ENCODE measurements at regions not wholly inside any gene's neighbourhood (a gene's known extent, or its start where the extent isn't known, plus 50 kb on each side); places are given as distances from the start of the nearest gene placed in this dataset.
A peak's percentile ranks its signal among the peaks of the same experiment; 100 is the strongest.
"Not testable (repeated sequence)": the region's sequence is repeated elsewhere in the genome, so short reads cannot be mapped to it uniquely, and the experiment has no call there.

DNA sequence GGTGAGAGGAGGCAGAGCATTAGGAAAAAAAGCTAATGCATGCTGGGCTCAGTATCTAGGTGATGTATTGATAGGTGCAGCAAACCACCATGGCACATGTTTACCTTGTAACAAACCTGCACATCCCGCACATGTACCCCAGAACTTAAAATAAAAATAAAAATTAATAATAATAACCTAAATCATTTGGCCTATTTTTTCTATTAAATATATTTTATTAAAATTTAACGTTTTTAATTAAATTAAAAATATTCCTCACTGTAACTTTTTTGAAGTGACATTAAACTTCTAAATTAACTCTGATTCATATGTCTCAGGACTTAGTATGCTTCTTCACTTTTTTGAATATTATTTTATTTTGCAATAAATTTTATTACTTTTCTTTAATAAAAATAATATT is 83.7 kb upstream of the PARP8 start:
- Histone ChIP-seq H3K9ac (ENCODE audit: control insufficient read depth, extremely low read depth, insufficient read depth, low read length) (no peak overlapping the region), H3K4me2 (ENCODE audit: control insufficient read depth, extremely low read depth, insufficient read depth, low read depth, low read length) (no peak overlapping the region), H3K4me3 (ENCODE audit: control insufficient read depth in 2 of 3, extremely low read depth in 1 of 3, insufficient read depth in 2 of 3, low read depth in 1 of 3, low read length in 3 of 3) (no peak overlapping the region), H3K4me1 (ENCODE audit: control insufficient read depth, extremely low read depth, insufficient read depth, low read length) (no peaks in the 10 kb centered on the region), H3K9me1 (ENCODE audit: control insufficient read depth, extremely low read depth, insufficient read depth, low read length) (no peaks in the 10 kb centered on the region), H3K27ac (ENCODE audit: control insufficient read depth, insufficient read depth, low read length) (no peak overlapping the region), H3K27me3 (ENCODE audit: control insufficient read depth, extremely low read depth, insufficient read depth, low read length) (no peaks in the 10 kb centered on the region), H2AFZ (ENCODE audit: control insufficient read depth, low read length) (no peak overlapping the region), H4K20me1 (ENCODE audit: control insufficient read depth, extremely low read depth, insufficient read depth, low read length) (no peaks in the 10 kb centered on the region), H3K79me2 (ENCODE audit: control insufficient read depth, insufficient read depth, low read length) (no peaks in the 10 kb centered on the region), H3K36me3 (ENCODE audit: control insufficient read depth in 2 of 2, extremely low read depth in 1 of 2, insufficient read depth in 2 of 2, low read length in 2 of 2) (no peaks in the 10 kb centered on the region), H3K9me3 (ENCODE audit: control insufficient read depth, low read depth, low read length) (no peaks in the 10 kb centered on the region)
- no peak for TF ChIP-seq EZH2 (IDR thresholded peaks at IDR 0.05; ENCODE audit: low read length)
- TF ChIP-seq, protein P1, sequence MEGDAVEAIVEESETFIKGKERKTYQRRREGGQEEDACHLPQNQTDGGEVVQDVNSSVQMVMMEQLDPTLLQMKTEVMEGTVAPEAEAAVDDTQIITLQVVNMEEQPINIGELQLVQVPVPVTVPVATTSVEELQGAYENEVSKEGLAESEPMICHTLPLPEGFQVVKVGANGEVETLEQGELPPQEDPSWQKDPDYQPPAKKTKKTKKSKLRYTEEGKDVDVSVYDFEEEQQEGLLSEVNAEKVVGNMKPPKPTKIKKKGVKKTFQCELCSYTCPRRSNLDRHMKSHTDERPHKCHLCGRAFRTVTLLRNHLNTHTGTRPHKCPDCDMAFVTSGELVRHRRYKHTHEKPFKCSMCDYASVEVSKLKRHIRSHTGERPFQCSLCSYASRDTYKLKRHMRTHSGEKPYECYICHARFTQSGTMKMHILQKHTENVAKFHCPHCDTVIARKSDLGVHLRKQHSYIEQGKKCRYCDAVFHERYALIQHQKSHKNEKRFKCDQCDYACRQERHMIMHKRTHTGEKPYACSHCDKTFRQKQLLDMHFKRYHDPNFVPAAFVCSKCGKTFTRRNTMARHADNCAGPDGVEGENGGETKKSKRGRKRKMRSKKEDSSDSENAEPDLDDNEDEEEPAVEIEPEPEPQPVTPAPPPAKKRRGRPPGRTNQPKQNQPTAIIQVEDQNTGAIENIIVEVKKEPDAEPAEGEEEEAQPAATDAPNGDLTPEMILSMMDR (optimal IDR thresholded peaks at IDR 0.05 in 1 of 3, IDR thresholded peaks at IDR 0.05 in 1 of 3, conservative IDR thresholded peaks at IDR 0.05 in 1 of 3; ENCODE audit: extremely low read depth in 1 of 3, insufficient read depth in 2 of 3, low read length in 3 of 3): no peak
- dilution Hi-C loops (cut with MboI; ENCODE audit: extremely low pct_ligation_motif_present, low sequenced_read_pairs): no loop called here
- FAIRE-seq (no peak), DNase-seq (ENCODE audit: low read depth, low spot score) (no peak)

DNA sequence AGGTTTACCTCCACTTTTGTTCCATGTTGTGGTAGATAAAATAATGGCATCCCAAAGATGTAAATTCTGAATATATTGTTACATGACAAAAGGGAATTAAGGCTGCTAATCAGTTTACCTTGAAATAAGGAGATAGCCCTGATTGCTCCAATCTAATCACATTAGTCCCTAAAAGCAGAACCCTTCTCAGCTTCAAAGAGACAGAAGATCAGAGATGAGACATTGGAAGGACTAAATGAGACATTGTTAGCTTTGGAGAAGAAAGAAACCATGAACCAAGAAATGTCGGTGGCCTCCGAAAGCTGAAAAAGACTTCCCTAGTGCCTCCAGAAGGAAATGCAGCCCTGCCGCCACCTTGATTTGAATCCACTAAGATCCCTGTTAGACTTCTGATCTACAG is 82.8 kb upstream of the PARP8 start:
- no peaks in the 10 kb centered on the region for H3K4me1 ChIP-seq (ENCODE audit: control insufficient read depth, extremely low read depth, insufficient read depth, low read length)

DNA sequence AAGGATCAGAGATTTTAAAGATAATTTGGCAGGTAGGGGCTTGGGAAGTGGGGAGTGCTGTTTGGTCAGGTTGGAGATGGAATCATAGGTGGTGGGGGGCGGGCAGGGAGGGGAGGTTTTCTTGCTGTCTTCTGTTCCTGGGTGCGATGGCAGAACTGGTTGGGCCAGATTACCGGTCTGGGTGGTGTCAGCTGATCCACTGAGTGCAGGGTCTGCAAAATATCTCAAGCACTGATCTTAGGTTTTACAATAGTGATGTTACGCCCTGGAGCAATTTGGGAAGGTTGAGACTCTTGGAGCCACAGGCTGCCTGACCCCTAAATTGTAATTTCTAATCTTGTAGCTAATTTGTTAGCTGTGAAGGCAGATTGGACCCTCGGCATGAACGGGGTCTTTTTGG is 78.0 kb upstream of the PARP8 start:
- H4K20me1 ChIP-seq (ENCODE audit: control insufficient read depth, extremely low read depth, insufficient read depth, low read length); H3K79me2 ChIP-seq (ENCODE audit: control insufficient read depth, insufficient read depth, low read length); H3K4me1 ChIP-seq (ENCODE audit: control insufficient read depth, extremely low read depth, insufficient read depth, low read length); FAIRE-seq; H3K9me3 ChIP-seq (ENCODE audit: control insufficient read depth, low read depth, low read length); H3K4me3 ChIP-seq (ENCODE audit: control insufficient read depth in 2 of 3, extremely low read depth in 1 of 3, insufficient read depth in 2 of 3, low read depth in 1 of 3, low read length in 3 of 3); H3K27ac ChIP-seq (ENCODE audit: control insufficient read depth, insufficient read depth, low read length); H3K27me3 ChIP-seq (ENCODE audit: control insufficient read depth, extremely low read depth, insufficient read depth, low read length); H3K36me3 ChIP-seq (ENCODE audit: control insufficient read depth in 2 of 2, extremely low read depth in 1 of 2, insufficient read depth in 2 of 2, low read length in 2 of 2); dilution Hi-C loops (cut with MboI; ENCODE audit: extremely low pct_ligation_motif_present, low sequenced_read_pairs); H3K9me1 ChIP-seq (ENCODE audit: control insufficient read depth, extremely low read depth, insufficient read depth, low read length); DNase-seq (ENCODE audit: low read depth, low spot score); H3K9ac ChIP-seq (ENCODE audit: control insufficient read depth, extremely low read depth, insufficient read depth, low read length); H3K4me2 ChIP-seq (ENCODE audit: control insufficient read depth, extremely low read depth, insufficient read depth, low read depth, low read length): not testable (repeated sequence)
- peak overlapping the region; percentile 56 for H2AFZ ChIP-seq (ENCODE audit: control insufficient read depth, low read length)

More for the DNA sequence above, 82.8 kb upstream of the PARP8 start:
- Histone ChIP-seq H3K27ac (ENCODE audit: control insufficient read depth, insufficient read depth, low read length) (no peak overlapping the region), H3K79me2 (ENCODE audit: control insufficient read depth, insufficient read depth, low read length) (no peaks in the 10 kb centered on the region), H3K9me1 (ENCODE audit: control insufficient read depth, extremely low read depth, insufficient read depth, low read length) (no peaks in the 10 kb centered on the region), H3K36me3 (ENCODE audit: control insufficient read depth in 2 of 2, extremely low read depth in 1 of 2, insufficient read depth in 2 of 2, low read length in 2 of 2) (no peaks in the 10 kb centered on the region), H3K27me3 (ENCODE audit: control insufficient read depth, extremely low read depth, insufficient read depth, low read length) (no peaks in the 10 kb centered on the region), H3K4me3 (ENCODE audit: control insufficient read depth in 2 of 3, extremely low read depth in 1 of 3, insufficient read depth in 2 of 3, low read depth in 1 of 3, low read length in 3 of 3) (no peak overlapping the region), H4K20me1 (ENCODE audit: control insufficient read depth, extremely low read depth, insufficient read depth, low read length) (no peaks in the 10 kb centered on the region), H2AFZ (ENCODE audit: control insufficient read depth, low read length) (no peak overlapping the region), H3K4me2 (ENCODE audit: control insufficient read depth, extremely low read depth, insufficient read depth, low read depth, low read length) (no peak overlapping the region), H3K9ac (ENCODE audit: control insufficient read depth, extremely low read depth, insufficient read depth, low read length) (no peak overlapping the region), H3K9me3 (ENCODE audit: control insufficient read depth, low read depth, low read length) (no peaks in the 10 kb centered on the region)
- TF ChIP-seq, protein P1 (optimal IDR thresholded peaks at IDR 0.05 in 1 of 3, IDR thresholded peaks at IDR 0.05 in 1 of 3, conservative IDR thresholded peaks at IDR 0.05 in 1 of 3; ENCODE audit: extremely low read depth in 1 of 3, insufficient read depth in 2 of 3, low read length in 3 of 3): no peak
- no peak for TF ChIP-seq EZH2 (IDR thresholded peaks at IDR 0.05; ENCODE audit: low read length)
- dilution Hi-C loops (cut with MboI; ENCODE audit: extremely low pct_ligation_motif_present, low sequenced_read_pairs): no loop called here
- no peak for FAIRE-seq
- DNase-seq (ENCODE audit: low read depth, low spot score): no peak

DNA sequence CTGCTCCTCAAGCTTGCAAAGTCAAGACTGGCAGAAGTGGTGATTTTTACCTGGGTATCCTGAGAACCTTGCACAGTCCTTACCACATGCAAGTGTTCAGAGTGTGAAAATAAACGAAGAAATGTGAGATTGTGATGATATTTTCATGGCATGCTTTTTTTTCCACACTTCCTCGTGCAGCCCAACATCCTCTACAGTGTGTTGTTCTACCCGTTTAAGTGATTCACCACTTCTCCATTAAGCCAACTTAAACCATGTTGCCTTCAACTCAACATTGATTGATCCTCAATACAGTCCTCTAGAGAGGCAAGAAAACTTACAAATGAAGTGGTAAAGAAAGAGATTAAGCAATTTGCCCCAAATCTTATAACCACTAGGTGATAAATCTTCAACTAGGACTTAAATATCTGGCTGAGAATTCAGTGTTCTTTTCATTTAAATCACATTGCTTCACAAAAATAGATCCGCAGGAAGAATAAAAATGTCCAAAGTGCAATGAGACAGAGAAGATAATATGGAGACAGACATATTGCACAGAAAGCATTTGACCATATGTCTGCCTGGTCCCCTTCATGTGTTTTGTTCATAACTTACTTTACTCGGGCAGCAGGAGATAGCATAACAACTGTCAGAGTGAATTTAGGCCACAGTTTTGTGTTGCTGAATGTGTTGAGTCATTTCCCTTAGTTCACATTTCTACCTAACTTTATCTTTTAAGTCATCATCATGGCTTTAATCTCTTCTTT is 75.8 kb upstream of the PARP8 start:
- H3K9me3 ChIP-seq (ENCODE audit: control insufficient read depth, low read depth, low read length); H3K79me2 ChIP-seq (ENCODE audit: control insufficient read depth, insufficient read depth, low read length); FAIRE-seq; DNase-seq (ENCODE audit: low read depth, low spot score); H3K4me2 ChIP-seq (ENCODE audit: control insufficient read depth, extremely low read depth, insufficient read depth, low read depth, low read length); H3K9ac ChIP-seq (ENCODE audit: control insufficient read depth, extremely low read depth, insufficient read depth, low read length); H3K4me3 ChIP-seq (ENCODE audit: control insufficient read depth in 2 of 3, extremely low read depth in 1 of 3, insufficient read depth in 2 of 3, low read depth in 1 of 3, low read length in 3 of 3); H4K20me1 ChIP-seq (ENCODE audit: control insufficient read depth, extremely low read depth, insufficient read depth, low read length); dilution Hi-C loops (cut with MboI; ENCODE audit: extremely low pct_ligation_motif_present, low sequenced_read_pairs); H2AFZ ChIP-seq (ENCODE audit: control insufficient read depth, low read length); H3K9me1 ChIP-seq (ENCODE audit: control insufficient read depth, extremely low read depth, insufficient read depth, low read length); H3K36me3 ChIP-seq (ENCODE audit: control insufficient read depth in 2 of 2, extremely low read depth in 1 of 2, insufficient read depth in 2 of 2, low read length in 2 of 2); H3K27ac ChIP-seq (ENCODE audit: control insufficient read depth, insufficient read depth, low read length); H3K27me3 ChIP-seq (ENCODE audit: control insufficient read depth, extremely low read depth, insufficient read depth, low read length): not testable (repeated sequence)
- peaks cover 10% of the 10 kb centered on the region for H3K4me1 ChIP-seq (ENCODE audit: control insufficient read depth, extremely low read depth, insufficient read depth, low read length)

Data from keratinocyte (primary cell).